ENCODE measurements at regions not wholly inside any gene's neighbourhood (a gene's known extent, or its start where the extent isn't known, plus 50 kb on each side); places are given as distances from the start of the nearest gene placed in this dataset.
"Not testable (repeated sequence)": the region's sequence is repeated elsewhere in the genome, so short reads cannot be mapped to it uniquely, and the experiment has no call there.

GRCh38 chrX:155819966-155820491 is 61.1 kb upstream of the VAMP7 start:
- peak; percentile 50 for DNase-seq (ENCODE audit: low spot score)
- CTCF ChIA-PET, result no interaction called here
- peak; percentile 36 for TF ChIP-seq CTCF (conservative IDR thresholded peaks at IDR 0.05; ENCODE audit: low read depth)
- POLR2A ChIA-PET (ENCODE audit: low non-redundant PET), result no interaction called here
- no peak overlapping the region for H3K27ac ChIP-seq

- CTCF ChIA-PET, result no interaction called here
- POLR2A ChIA-PET (ENCODE audit: low non-redundant PET), result no interaction called here
- no peak for TF ChIP-seq CTCF (conservative IDR thresholded peaks at IDR 0.05; ENCODE audit: low read depth)
These were observed 61.6 kb upstream of the VAMP7 start for GRCh38 chrX:155819525-155819924.

GRCh38 chrX:155814391-155814790 is 66.8 kb upstream of the VAMP7 start:
- CTCF ChIA-PET; H3K27ac ChIP-seq; POLR2A ChIA-PET (ENCODE audit: low non-redundant PET); DNase-seq (ENCODE audit: low spot score): not testable (repeated sequence)

More at GRCh38 chrX:155819525-155819924, 61.6 kb upstream of the VAMP7 start:
- no peak for DNase-seq (ENCODE audit: low spot score)
- H3K27ac ChIP-seq, result no peak overlapping the region

- POLR2A ChIA-PET (ENCODE audit: low non-redundant PET), result no interaction called here
- CTCF ChIA-PET, result no interaction called here
- no peak for TF ChIP-seq CTCF (conservative IDR thresholded peaks at IDR 0.05; ENCODE audit: low read depth)
- no peak overlapping the region for H3K27ac ChIP-seq
- no peak for DNase-seq (ENCODE audit: low spot score)
These were observed 101.3 kb upstream of the VAMP7 start for GRCh38 chrX:155779831-155780230.

GRCh38 chrX:155778844-155779553 is 102.1 kb upstream of the VAMP7 start:
- no peak for TF ChIP-seq CTCF (conservative IDR thresholded peaks at IDR 0.05; ENCODE audit: low read depth)
- DNase-seq (ENCODE audit: low spot score), result no peak
- CTCF ChIA-PET, result no interaction called here
- no peak overlapping the region for H3K27ac ChIP-seq
- POLR2A ChIA-PET (ENCODE audit: low non-redundant PET), result no interaction called here

- TF ChIP-seq CTCF (conservative IDR thresholded peaks at IDR 0.05; ENCODE audit: low read depth), result no peak
- CTCF ChIA-PET, result no interaction called here
- H3K27ac ChIP-seq, result no peak overlapping the region
- POLR2A ChIA-PET (ENCODE audit: low non-redundant PET), result no interaction called here
- DNase-seq (ENCODE audit: low spot score), result no peak
These were observed 106.8 kb upstream of the VAMP7 start for GRCh38 chrX:155774387-155774786.

- ChIA-PET CTCF (no interaction called here), POLR2A (ENCODE audit: low non-redundant PET) (no interaction called here)
- no peak for TF ChIP-seq CTCF (conservative IDR thresholded peaks at IDR 0.05; ENCODE audit: low read depth)
- no peak for DNase-seq (ENCODE audit: low spot score)
- no peak overlapping the region for H3K27ac ChIP-seq
These were observed 113.0 kb upstream of the VAMP7 start for GRCh38 chrX:155767876-155768769.
